H1 (cell line): ENCODE measurements at regions not wholly inside any gene's neighbourhood (a gene's known extent, or its start where the extent isn't known, plus 50 kb on each side); places are given as distances from the start of the nearest gene placed in this dataset.
A peak's percentile ranks its signal among the peaks of the same experiment; 100 is the strongest.

Experiments
- CTCF ChIA-PET: fragments of 300-600 bp; sonication (Branson Sonifier 250); formaldehyde crosslinking; loops from one replicate; lab custom pipeline; 2021; ENCODE audit not compliant: partially characterized antibody; lab: Charles Lee
- POLR2A ChIA-PET: fragments of 300-600 bp; sonication (Branson Sonifier 250); formaldehyde crosslinking; loops from one replicate; lab custom pipeline; 2021; ENCODE audit warnings: inconsistent platforms; ENCODE audit not compliant: partially characterized antibody; lab: Charles Lee
- DNase-seq, 2 experiments: peaks; one replicate each; pipeline versions ENCODE4 v3.0.0 to v3.0.0-alpha.2; 2010 to 2022; ENCODE audit warnings: low spot score in 2 of 2, low read depth in 1 of 2, mixed read lengths in 1 of 2
- FAIRE-seq: peaks from 2 replicates; lab custom pipeline; 2011; peaks lifted over from hg19 to GRCh38; lab: Jason Lieb, UNC
- H2AFZ ChIP-seq: 2 replicates; pipeline ENCODE4 v1.8.1; 2012; ENCODE audit warnings: low read length, inconsistent platforms
- H2AK5ac ChIP-seq: 2 replicates; pipeline ENCODE4 v1.6.1; 2013; ENCODE audit warnings: low read depth, low read length
- H2BK120ac ChIP-seq: replicated peaks from 2 replicates; pipeline ENCODE3; 2013; ENCODE audit warnings: low read depth, low read length, inconsistent platforms
- H2BK12ac ChIP-seq: 2 replicates; pipeline ENCODE4 v1.6.1; 2013; ENCODE audit warnings: low read depth, low read length
- H2BK15ac ChIP-seq: 2 replicates; pipeline ENCODE4 v1.6.1; 2013; ENCODE audit warnings: low read length
- H2BK20ac ChIP-seq: 2 replicates; pipeline ENCODE4 v1.6.1; 2013; ENCODE audit warnings: low read length
- H2BK5ac ChIP-seq: 2 replicates; pipeline ENCODE4 v1.6.1; 2013; ENCODE audit warnings: low read depth, low read length
- H3K14ac ChIP-seq: 2 replicates; pipeline ENCODE4 v1.6.1; 2013; ENCODE audit warnings: inconsistent platforms; ENCODE audit not compliant: insufficient read length
- H3K18ac ChIP-seq: 2 replicates; pipeline ENCODE4 v1.6.1; 2013; ENCODE audit warnings: low read length; ENCODE audit errors: extremely low read depth
- H3K23ac ChIP-seq: 2 replicates; pipeline ENCODE4 v1.6.1; 2013; ENCODE audit warnings: inconsistent platforms; ENCODE audit not compliant: insufficient read length
- H3K23me2 ChIP-seq: 2 replicates; pipeline ENCODE4 v1.6.1; 2013; ENCODE audit warnings: low read depth, low read length
- H3K27ac ChIP-seq: 2 replicates; pipeline ENCODE4 v1.6.1; 2011; ENCODE audit warnings: low read depth, low read length, inconsistent platforms
- H3K27me3 ChIP-seq, 4 experiments: replicated peaks in 1 of 4; 1 replicate in 1 of 4; 2 replicates in 3 of 4; pipeline versions ENCODE4 v1.6.1 to v1.8.1; 2011 to 2013; ENCODE audit warnings: low read length in 3 of 4, mild to moderate bottlenecking in 3 of 4, inconsistent platforms in 2 of 4, mixed read lengths in 2 of 4, moderate library complexity in 1 of 4; ENCODE audit not compliant: control insufficient read depth in 3 of 4, insufficient read depth in 3 of 4; ENCODE audit errors: extremely low read depth in 1 of 4
- H3K36me3 ChIP-seq, 4 experiments: 2 replicates each; pipeline versions ENCODE4 v1.6.1 to v1.8.1; 2011 to 2013; ENCODE audit warnings: mild to moderate bottlenecking in 4 of 4, low read length in 3 of 4, moderate library complexity in 2 of 4, control low read depth in 1 of 4, inconsistent platforms in 1 of 4; ENCODE audit not compliant: insufficient read depth in 4 of 4, control insufficient read depth in 2 of 4
- H3K4ac ChIP-seq: replicated peaks from 2 replicates; pipeline ENCODE3; 2013; ENCODE audit warnings: low read length, low read depth, mixed read lengths, inconsistent platforms; ENCODE audit not compliant: insufficient read length
- H3K4me1 ChIP-seq, 4 experiments: replicated peaks in 1 of 4; 1 replicate in 1 of 4; 2 replicates in 3 of 4; pipeline versions ENCODE4 v1.6.1 to v1.8.1; 2011 to 2013; ENCODE audit warnings: low read length in 3 of 4, inconsistent platforms in 2 of 4, mixed read lengths in 1 of 4; ENCODE audit not compliant: insufficient read depth in 4 of 4, control insufficient read depth in 3 of 4
- H3K4me2 ChIP-seq, 2 experiments: 2 replicates each; pipeline versions ENCODE4 v1.6.1 to v1.8.1; 2011 to 2013; ENCODE audit warnings: low read depth in 2 of 2, low read length in 2 of 2, control low read depth in 1 of 2, inconsistent platforms in 1 of 2, mild to moderate bottlenecking in 1 of 2; ENCODE audit not compliant: insufficient read depth in 1 of 2
- H3K4me3 ChIP-seq, 4 experiments: fragments of 200-600, 300-600 bp in 1 of 4; sonication (generic), shearing (Covaris generic), sonication (Bioruptor Twin) in 1 of 4; 2 replicates each; pipeline versions ENCODE4 v1.5.1 to v1.8.1; 2011 to 2016; ENCODE audit warnings: low read length in 4 of 4, low read depth in 3 of 4, control low read depth in 2 of 4, inconsistent platforms in 2 of 4, mild to moderate bottlenecking in 2 of 4, mixed read lengths in 1 of 4, moderate library complexity in 1 of 4; ENCODE audit not compliant: insufficient read depth in 2 of 4; ENCODE audit errors: extremely low read depth in 1 of 4
- H3K56ac ChIP-seq: replicated peaks from 2 replicates; pipeline ENCODE3; 2013; ENCODE audit warnings: low read depth, mild to moderate bottlenecking, mixed read lengths, low read length, inconsistent platforms; ENCODE audit not compliant: insufficient read length
- H3K79me1 ChIP-seq: 2 replicates; pipeline ENCODE4 v1.6.1; 2013; ENCODE audit warnings: low read depth, low read length, control low read depth
- H3K79me2 ChIP-seq, 2 experiments: 2 replicates each; pipeline versions ENCODE4 v1.6.1 to v1.8.1; 2012 to 2013; ENCODE audit warnings: low read length in 2 of 2, mild to moderate bottlenecking in 2 of 2, inconsistent platforms in 1 of 2; ENCODE audit not compliant: insufficient read depth in 2 of 2, control insufficient read depth in 1 of 2
- H3K9ac ChIP-seq, 4 experiments: replicated peaks in 1 of 4; 1 replicate in 1 of 4; 2 replicates in 3 of 4; pipeline versions ENCODE4 v1.6.1 to v1.8.1; 2011 to 2013; ENCODE audit warnings: low read depth in 3 of 4, low read length in 3 of 4, control low read depth in 2 of 4, mild to moderate bottlenecking in 2 of 4, moderate library complexity in 2 of 4, inconsistent platforms in 1 of 4; ENCODE audit errors: extremely low read depth in 1 of 4
- H3K9me3 ChIP-seq, 2 experiments: 2 replicates each; pipeline versions ENCODE4 v1.6.1 to v1.8.1; 2012 to 2013; ENCODE audit warnings: mild to moderate bottlenecking in 2 of 2, moderate library complexity in 2 of 2, control low read depth in 1 of 2, inconsistent platforms in 1 of 2, low read depth in 1 of 2, low read length in 1 of 2, mixed read lengths in 1 of 2; ENCODE audit not compliant: insufficient read depth in 2 of 2
- H4K20me1 ChIP-seq, 2 experiments: replicated peaks in 1 of 2; 2 replicates each; pipeline versions ENCODE3 to v1.8.1; 2011 to 2013; ENCODE audit warnings: inconsistent platforms in 2 of 2, low read length in 2 of 2, mild to moderate bottlenecking in 1 of 2; ENCODE audit not compliant: insufficient read depth in 2 of 2, control insufficient read depth in 1 of 2
- H4K5ac ChIP-seq: 2 replicates; pipeline ENCODE4 v1.6.1; 2013; ENCODE audit warnings: low read length, low read depth, mixed read lengths, inconsistent platforms; ENCODE audit not compliant: insufficient read length
- H4K8ac ChIP-seq: 2 replicates; pipeline ENCODE4 v1.8.0; 2013; ENCODE audit warnings: mild to moderate bottlenecking, moderate library complexity, low read length, inconsistent platforms; ENCODE audit not compliant: insufficient read depth; ENCODE audit errors: extremely low read depth
- H4K91ac ChIP-seq: replicated peaks from 2 replicates; pipeline ENCODE3; 2013; ENCODE audit warnings: low read length, mixed read lengths, inconsistent platforms; ENCODE audit not compliant: insufficient read length
- CEBPB ChIP-seq: IDR thresholded peaks from 2 replicates; pipeline ENCODE4 v1.6.1; 2012; ENCODE audit warnings: low read depth, low read length
- CHD1 ChIP-seq: IDR thresholded peaks from 2 replicates; pipeline ENCODE4 v1.6.1; 2012; ENCODE audit warnings: low read depth, low read length, improper control_type of control experiment
- EP300 ChIP-seq, 2 experiments: IDR thresholded peaks; 1 replicate in 1 of 2; 2 replicates in 1 of 2; pipeline ENCODE4 v1.6.1; 2011 to 2012; ENCODE audit warnings: low read depth in 2 of 2, low read length in 2 of 2, mild to moderate bottlenecking in 2 of 2, borderline replicate concordance in 1 of 2, inconsistent platforms in 1 of 2, moderate library complexity in 1 of 2
- HDAC2 ChIP-seq, 2 experiments: fragments of 300-600 bp in 1 of 2; sonication (generic) in 1 of 2; IDR thresholded peaks; 2 replicates each; pipeline ENCODE4 v1.6.1; 2011 to 2012; ENCODE audit warnings: low read depth in 2 of 2, low read length in 2 of 2, mild to moderate bottlenecking in 2 of 2, moderate library complexity in 2 of 2, borderline replicate concordance in 1 of 2, inconsistent platforms in 1 of 2
- KDM1A ChIP-seq: fragments of 200-600, 300-600 bp; sonication (generic); IDR thresholded peaks from 2 replicates; pipeline ENCODE4 v1.7.1; 2016; ENCODE audit warnings: mild to moderate bottlenecking, low read length, borderline replicate concordance
- KDM5A ChIP-seq: fragments of 200-600 bp; IDR thresholded peaks from 2 replicates; pipeline ENCODE4 v1.7.1; 2012; ENCODE audit warnings: mild to moderate bottlenecking, low read length, inconsistent platforms, mixed read lengths
- SIX5 ChIP-seq: IDR thresholded peaks from 2 replicates; pipeline ENCODE4 v1.6.1; 2011; ENCODE audit warnings: mild to moderate bottlenecking, low read depth, low read length
- SP4 ChIP-seq: IDR thresholded peaks from 2 replicates; pipeline ENCODE4 v1.6.1; 2012; ENCODE audit warnings: low read length, inconsistent platforms
- TAF7 ChIP-seq: optimal IDR thresholded peaks from 2 replicates; pipeline ENCODE3; 2011; ENCODE audit warnings: low read depth, mild to moderate bottlenecking, inconsistent platforms, low read length, moderate library complexity, borderline replicate concordance
- TEAD4 ChIP-seq: IDR thresholded peaks from 2 replicates; pipeline ENCODE4 v1.6.1; 2012; ENCODE audit warnings: low read depth, low read length, inconsistent platforms, mixed read lengths
- WGBS, 2 experiments: shearing (Covaris generic) in 1 of 2; methylation state at CpG; one replicate each; pipeline versions ENCODE4 v1.1.6 to v1.1.7; 2013 to 2015; ENCODE audit warnings: low lambda C conversion rate in 2 of 2, mixed read lengths in 2 of 2, inconsistent platforms in 1 of 2, low coverage in 1 of 2, missing lambda C conversion rate in 1 of 2; ENCODE audit not compliant: insufficient replicate concordance in 2 of 2, insufficient coverage in 1 of 2, insufficient read length in 1 of 2; ENCODE audit errors: extremely low coverage in 1 of 2, missing lambda C conversion rate in 1 of 2; 5-methylcytosine and 5-hydroxymethylcytosine counted together

- no peak for TF ChIP-seq TEAD4
- TF ChIP-seq TAF7, result no peak
- TF ChIP-seq SP4, result no peak
- no peak for TF ChIP-seq KDM1A
- TF ChIP-seq CHD1, result no peak
- TF ChIP-seq SIX5, result no peak
- no peak for TF ChIP-seq EP300 (IDR thresholded peaks at IDR 0.05; ENCODE audit: borderline replicate concordance in 1 of 2, low read depth in 2 of 2, low read length in 2 of 2)
- no peak for TF ChIP-seq KDM5A
- TF ChIP-seq CEBPB, result no peak
- TF ChIP-seq HDAC2 (IDR thresholded peaks at IDR 0.05; ENCODE audit: borderline replicate concordance in 1 of 2, low read depth in 2 of 2, low read length in 2 of 2), result no peak
- H4K91ac ChIP-seq, result no peak overlapping the region
- no peak overlapping the region for H3K4me3 ChIP-seq
- H2BK12ac ChIP-seq, result no peak overlapping the region
- no peak overlapping the region for H2BK20ac ChIP-seq
- no peak overlapping the region for H2BK5ac ChIP-seq
- H3K27ac ChIP-seq, result no peak overlapping the region
- FAIRE-seq (no peak), DNase-seq (no peak)
- H3K4me2 ChIP-seq, result no peak overlapping the region
- H3K79me2 ChIP-seq, result no peaks in the 10 kb centered on the region
- ChIA-PET CTCF (no interaction called here), POLR2A (no interaction called here)
- H3K18ac ChIP-seq, result no peak overlapping the region
- no peak overlapping the region for H4K5ac ChIP-seq
- no peaks in the 10 kb centered on the region for H3K79me1 ChIP-seq
- H4K20me1 ChIP-seq, result no peaks in the 10 kb centered on the region
- H3K9ac ChIP-seq, result no peak overlapping the region
- no peaks in the 10 kb centered on the region for H3K23me2 ChIP-seq
- no peak overlapping the region for H3K4ac ChIP-seq
- H3K27me3 ChIP-seq, result no peaks in the 10 kb centered on the region
- 90% methylated on average over 5 of the region's 5 CpGs; no CpG with 5 or more reads in 1 of the 2 experiments for WGBS, 2 experiments
- no peak overlapping the region for H2BK120ac ChIP-seq
- H3K36me3 ChIP-seq, result no peaks in the 10 kb centered on the region
- H3K14ac ChIP-seq, result no peak overlapping the region
- no peak overlapping the region for H2BK15ac ChIP-seq
- 0 out of 2 replicates have a peak overlapping the region, but pooled peaks have one; percentile 27 for H2AFZ ChIP-seq
- no peak overlapping the region for H4K8ac ChIP-seq
- H3K23ac ChIP-seq, result no peak overlapping the region
- no peak overlapping the region for H3K56ac ChIP-seq
- H2AK5ac ChIP-seq, result no peak overlapping the region
- no peaks in the 10 kb centered on the region for H3K4me1 ChIP-seq
- no peaks in the 10 kb centered on the region for H3K9me3 ChIP-seq
Measured at GRCh38 chr10:64558094-64558835, 1037.1 kb downstream of the REEP3 start.
